Mucosa of gallbladder (tissue), 1 donor: ENCODE measurements at regions not wholly inside any gene's neighbourhood (a gene's known extent, or its start where the extent isn't known, plus 50 kb on each side); places are given as distances from the start of the nearest gene placed in this dataset.
A peak's percentile ranks its signal among the peaks of the same experiment; 100 is the strongest.

Experiments used
- DNase-seq: peaks from one replicate; pipeline ENCODE4 v3.0.0-alpha.2; 2020; ENCODE audit warnings: low spot score
- donor health status: DM: no; HTN: no; CAD: no.

- no peak for DNase-seq
Measured at GRCh38 chr1:184319879-184320278, 67.0 kb upstream of the C1orf21 start.

- DNase-seq, result no peak
Measured at GRCh38 chr1:184322253-184322652, 64.6 kb upstream of the C1orf21 start.

- DNase-seq, result no peak
Measured at GRCh38 chr1:184324972-184325371, 61.9 kb upstream of the C1orf21 start.

DNA sequence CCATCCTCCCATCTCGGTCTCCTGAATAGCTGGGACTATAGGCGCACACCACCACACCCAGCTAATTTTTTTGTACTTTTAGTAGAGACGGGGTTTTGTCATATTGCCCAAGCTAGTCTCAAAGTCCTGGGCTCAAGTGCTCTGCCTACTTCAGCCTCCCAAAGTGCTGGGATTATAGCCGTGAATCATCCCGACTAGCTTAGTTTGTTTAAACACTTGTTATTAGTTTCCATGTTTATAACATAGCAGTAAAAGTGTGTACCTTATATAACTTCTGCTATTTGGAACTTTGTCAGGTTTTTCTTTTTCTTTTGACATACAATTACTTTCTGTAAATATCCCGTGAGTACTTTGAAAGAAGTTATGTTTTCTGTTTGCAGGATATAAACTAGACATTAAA lies 60.6 kb upstream of the C1orf21 start:
- no peak for DNase-seq

DNA sequence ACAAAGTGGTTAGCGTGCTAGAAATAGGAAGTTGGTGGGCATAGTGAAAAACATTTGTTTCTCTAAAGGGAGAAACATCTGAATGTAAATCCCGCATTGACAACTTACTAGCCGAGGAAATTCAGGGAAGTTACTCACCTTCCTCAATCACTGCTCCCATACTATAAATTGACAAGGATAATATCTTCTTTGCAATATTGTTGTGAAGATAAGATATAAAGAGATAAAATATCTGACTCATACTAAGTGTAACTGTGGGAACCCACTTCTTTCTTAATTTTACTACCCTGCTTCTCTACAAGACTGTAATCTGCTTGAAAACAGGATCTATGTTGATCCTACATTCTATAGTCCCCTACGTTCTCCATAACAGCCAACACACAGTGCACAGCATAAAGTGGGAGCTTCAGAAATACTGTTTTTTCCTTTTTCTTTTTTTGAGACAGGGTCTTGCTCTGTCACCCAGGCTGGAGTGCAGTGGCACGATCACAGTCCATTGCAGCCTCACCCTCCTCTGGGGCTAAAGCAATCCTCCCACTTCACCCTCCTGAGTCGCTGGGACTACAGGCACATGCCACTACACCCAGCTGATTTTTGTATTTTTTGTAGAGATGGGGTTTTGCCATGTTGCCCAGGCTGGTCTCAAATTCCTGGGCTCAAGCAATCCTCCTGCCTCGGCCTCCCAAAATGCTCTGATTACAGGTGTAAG lies 57.4 kb upstream of the C1orf21 start:
- no peak for DNase-seq

- DNase-seq, result peak; percentile 70
Measured at GRCh38 chr1:184329962-184330868, 56.6 kb upstream of the C1orf21 start.

DNA sequence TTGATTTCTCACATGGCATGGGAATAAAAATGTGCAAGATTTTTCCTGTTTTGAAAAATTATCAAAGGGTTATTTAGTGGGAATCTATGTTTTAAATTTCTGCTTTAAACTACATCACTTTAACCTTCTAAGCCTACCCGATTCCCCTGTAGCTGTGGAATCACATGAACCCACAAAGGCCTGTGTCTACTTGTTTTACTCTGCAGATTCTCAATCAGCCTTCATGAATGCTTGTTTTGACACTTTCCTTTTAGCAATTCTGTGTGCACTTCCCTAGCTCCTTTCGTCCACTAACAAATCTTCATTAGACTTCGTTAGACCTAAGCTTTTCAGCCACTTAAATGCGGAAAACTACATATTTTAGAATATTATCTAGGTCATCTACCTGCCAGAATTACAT lies 56.0 kb upstream of the C1orf21 start:
- no peak for DNase-seq
